HG02759 (cell line): ENCODE measurements at regions not wholly inside any gene's neighbourhood (a gene's known extent, or its start where the extent isn't known, plus 50 kb on each side); places are given as distances from the start of the nearest gene placed in this dataset.
"Not testable (repeated sequence)": the region's sequence is repeated elsewhere in the genome, so short reads cannot be mapped to it uniquely, and the experiment has no call there.

ENCODE experiments used
- ATAC-seq: cut with Tn5 transposase; IDR thresholded peaks from one replicate; pipeline ENCODE4 v1.9.1; 2021; ENCODE audit warnings: mild to moderate bottlenecking, moderate library complexity; ENCODE audit not compliant: unreplicated experiment

GRCh38 chr12:17361224-17361623 lies 728.8 kb downstream of the RERGL start:
- ATAC-seq: no peak

- no peak for ATAC-seq
Measured at GRCh38 chr12:17358835-17359234, 731.2 kb downstream of the RERGL start.

DNA sequence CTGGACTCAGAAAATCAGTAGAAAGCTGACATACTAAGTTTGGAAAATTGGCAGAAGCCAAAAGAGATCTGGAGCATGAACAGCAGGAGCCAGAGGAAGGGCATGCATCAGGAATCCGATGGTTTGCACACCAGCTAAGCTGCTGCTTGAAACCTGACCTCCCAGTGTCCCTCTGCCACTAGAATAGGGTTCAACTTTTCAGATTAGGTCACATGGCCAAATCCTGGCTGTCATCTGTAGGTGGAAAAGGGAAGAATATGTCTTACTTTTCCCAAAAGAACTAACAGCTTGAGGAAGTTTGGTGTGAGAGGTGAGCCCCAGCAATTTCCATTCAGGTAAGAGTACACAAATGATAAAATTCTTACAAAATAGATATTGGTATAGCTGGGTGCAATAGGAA lies 732.6 kb downstream of the RERGL start:
- ATAC-seq: no peak

GRCh38 chr12:17352164-17352563 lies 737.8 kb downstream of the RERGL start:
- ATAC-seq: no peak

GRCh38 chr12:17348311-17348710 lies 741.7 kb downstream of the RERGL start:
- ATAC-seq: no peak

- no peak for ATAC-seq
Measured at GRCh38 chr12:17344649-17345048, 738.7 kb upstream of the LMO3 start.

DNA sequence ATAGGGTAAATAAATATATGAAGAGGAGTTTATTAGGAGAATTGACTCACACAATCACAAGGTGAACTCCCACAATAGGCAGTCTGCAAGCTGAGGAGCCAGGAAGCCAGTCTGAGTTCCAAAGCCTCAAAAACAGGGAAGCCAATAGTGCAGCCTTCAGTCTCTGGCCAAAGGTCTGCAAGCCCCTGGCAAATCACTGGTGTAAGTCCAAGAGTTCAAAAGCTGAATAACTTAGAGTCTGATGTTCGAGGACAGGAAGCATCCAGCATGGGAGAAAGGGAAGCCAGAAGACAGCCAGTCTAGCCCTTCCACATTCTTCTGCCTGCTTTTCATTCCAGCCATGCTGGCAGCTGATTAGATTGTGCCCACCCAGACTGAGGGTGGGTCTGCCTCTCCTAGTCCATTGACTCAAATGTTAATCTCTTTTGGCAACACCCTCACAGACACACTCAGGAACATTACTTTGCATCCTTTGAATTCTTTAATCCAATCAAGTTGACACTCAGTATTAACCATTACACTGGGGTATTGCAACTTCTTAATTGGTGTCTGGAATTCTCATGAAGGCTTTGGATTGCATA lies 736.5 kb upstream of the LMO3 start:
- no peak for ATAC-seq

- no peak for ATAC-seq
Measured at GRCh38 chr12:17335487-17335886, 729.5 kb upstream of the LMO3 start.

GRCh38 chr12:17334784-17335183 lies 728.8 kb upstream of the LMO3 start:
- no peak for ATAC-seq

- no peak for ATAC-seq
Measured at GRCh38 chr12:17333287-17333686, 727.3 kb upstream of the LMO3 start.

DNA sequence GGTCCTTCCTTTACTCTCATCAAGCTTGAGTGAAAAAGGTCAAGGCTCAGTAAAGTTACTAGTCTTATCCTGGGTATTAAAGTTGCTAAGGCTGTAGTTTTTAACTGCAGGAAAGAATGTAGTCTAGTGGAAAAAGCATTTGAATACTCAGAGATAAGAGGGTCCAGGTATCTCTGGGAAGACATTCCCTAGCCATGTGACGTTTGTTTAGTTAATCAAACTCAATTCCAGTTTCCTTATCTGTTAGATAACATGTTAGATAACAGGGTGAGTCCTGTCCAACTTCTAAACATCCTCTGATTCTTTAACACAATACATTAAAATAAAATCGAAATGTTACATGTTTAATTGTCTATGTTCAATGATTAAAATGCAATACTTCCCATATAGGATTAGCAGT lies 720.7 kb upstream of the LMO3 start:
- no peak for ATAC-seq

GRCh38 chr12:17322090-17322489 lies 716.1 kb upstream of the LMO3 start:
- no peak for ATAC-seq

DNA sequence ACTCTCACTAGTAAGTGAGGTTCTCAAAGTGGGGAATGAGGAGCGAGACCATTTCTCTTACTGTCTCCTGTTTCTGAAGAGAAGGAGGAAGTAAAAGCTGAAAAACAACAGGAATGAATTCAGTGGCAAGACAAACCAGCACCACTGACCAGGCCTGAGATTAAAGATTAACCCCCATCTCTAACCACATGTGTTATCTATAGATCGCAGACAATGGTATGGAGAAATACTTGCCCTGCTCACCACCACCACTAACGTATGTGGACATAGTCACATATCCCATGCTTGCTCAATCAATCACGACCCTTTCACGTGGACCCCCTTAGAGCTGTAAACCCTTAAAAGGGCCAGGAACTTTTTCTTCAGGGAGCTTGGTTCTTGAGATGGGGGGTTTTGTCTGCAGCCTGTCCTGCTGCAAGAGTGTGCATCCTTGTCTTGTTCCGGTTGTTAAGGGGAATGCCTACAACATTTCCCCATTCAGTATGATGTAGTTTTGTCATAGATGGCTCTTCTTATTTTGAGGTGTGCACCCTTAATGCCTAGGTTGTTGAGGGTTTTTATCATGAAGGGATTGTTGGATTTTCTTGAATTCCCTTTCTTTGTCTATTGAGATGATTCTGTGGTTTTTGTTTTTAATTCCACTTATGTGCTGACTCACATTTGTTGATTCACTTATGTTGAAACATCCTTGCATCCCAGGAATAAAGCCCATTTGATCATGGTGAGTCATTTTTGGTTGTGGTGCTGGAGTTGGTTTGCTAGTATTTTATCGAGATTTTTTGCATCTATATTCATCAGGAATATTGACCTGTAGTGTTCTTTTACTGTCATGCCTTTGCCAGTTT lies 698.8 kb upstream of the LMO3 start:
- no peak for ATAC-seq

- ATAC-seq: no peak
Measured at GRCh38 chr12:17302001-17302400, 696.0 kb upstream of the LMO3 start.

- ATAC-seq: no peak
Measured at GRCh38 chr12:17301544-17301943, 695.6 kb upstream of the LMO3 start.

GRCh38 chr12:17296882-17297281 lies 690.9 kb upstream of the LMO3 start:
- ATAC-seq: no peak

DNA sequence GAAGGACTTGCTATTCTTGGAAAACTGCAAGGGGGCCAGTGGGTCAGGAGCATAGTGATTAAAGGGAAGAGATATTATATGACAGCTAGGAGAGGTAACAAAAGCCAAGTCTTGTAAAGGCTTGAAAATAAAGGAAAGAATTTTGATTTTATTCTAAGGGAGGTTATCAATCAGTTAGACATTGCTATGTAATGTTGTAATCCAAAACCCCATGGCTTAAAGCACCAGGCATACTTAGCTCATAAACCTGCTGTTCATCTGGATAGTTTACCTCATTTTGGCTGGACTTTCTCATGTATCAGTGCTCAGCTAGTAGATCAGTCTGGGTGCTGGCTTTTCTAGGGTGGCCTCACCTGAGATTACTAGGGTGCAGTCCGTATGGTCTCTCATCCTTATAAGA lies 680.9 kb upstream of the LMO3 start:
- no peak for ATAC-seq

DNA sequence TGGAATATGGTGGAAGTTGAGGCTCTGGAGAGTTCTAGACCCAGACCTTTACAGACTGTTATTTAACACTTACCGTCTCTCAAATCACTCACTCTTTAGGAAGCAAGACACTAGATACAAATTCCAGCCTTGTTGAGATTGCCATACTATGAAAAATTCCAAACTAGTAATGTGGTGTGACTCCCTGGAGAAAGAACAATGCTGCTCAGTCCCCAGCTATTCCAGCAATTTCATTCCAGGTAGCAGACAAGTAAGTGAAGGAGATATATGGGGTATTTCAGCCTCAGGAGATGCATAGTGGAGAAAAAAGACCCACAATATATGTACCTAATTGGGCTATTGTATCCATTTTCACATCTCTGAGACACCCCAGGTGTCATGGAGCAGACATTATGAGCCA lies 678.9 kb upstream of the LMO3 start:
- ATAC-seq: no peak

- no peak for ATAC-seq
Measured at GRCh38 chr12:17283563-17283962, 677.6 kb upstream of the LMO3 start.

- not testable (repeated sequence) for ATAC-seq
Measured at GRCh38 chr12:17282169-17282568, 676.2 kb upstream of the LMO3 start.

DNA sequence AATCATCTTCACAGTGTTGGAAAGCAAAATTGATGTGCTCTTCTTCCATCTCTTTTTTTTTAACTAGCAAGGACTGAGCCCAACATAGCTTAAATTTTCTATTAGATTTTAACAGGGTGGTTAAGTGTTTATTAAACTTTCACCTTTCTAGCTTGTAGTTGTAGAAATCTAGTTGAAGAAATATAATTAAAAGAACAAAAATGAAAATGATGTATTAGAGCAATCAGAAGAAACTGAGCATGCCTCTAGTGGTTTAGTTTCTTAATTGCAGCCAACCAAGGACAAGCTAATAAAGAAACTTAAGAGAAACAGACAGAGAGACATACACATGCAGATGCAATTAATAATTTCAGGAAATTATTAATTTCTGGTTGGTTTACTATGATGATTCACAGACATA lies 673.0 kb upstream of the LMO3 start:
- no peak for ATAC-seq

GRCh38 chr12:17276196-17276595 lies 670.2 kb upstream of the LMO3 start:
- no peak for ATAC-seq

- no peak for ATAC-seq
Measured at GRCh38 chr12:17266856-17267255, 660.9 kb upstream of the LMO3 start.
